ENCODE measurements at regions not wholly inside any gene's neighbourhood (a gene's known extent, or its start where the extent isn't known, plus 50 kb on each side); places are given as distances from the start of the nearest gene placed in this dataset.

DNA sequence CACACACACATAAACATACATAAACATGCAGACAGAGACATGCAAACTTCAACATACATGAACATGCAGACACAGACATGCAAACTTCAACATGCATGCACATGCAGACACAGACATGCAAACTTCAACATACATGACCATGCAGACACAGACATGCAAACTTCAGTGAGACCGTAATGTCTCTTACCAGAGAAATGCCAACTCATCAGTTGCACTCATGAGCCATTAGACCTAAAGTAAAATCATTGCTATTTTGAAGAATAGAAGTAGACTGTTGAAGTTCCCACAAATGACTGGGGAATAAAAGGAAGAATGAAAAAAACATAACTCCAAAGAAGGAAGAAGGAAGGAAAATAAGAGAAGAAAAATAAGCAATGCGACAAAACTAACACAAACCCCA lies 1044.0 kb upstream of the TMEM132C start:
- no peak overlapping the region for H3K4me3 ChIP-seq
- H3K27ac ChIP-seq, result no peak overlapping the region
- no peaks in the 10 kb centered on the region for H3K36me3 ChIP-seq
- intact Hi-C loops (cut with DNase I), result no loop called here
- DNase-seq, result no peak
- no peaks in the 10 kb centered on the region for H3K9me3 ChIP-seq
- TF ChIP-seq, protein P1, sequence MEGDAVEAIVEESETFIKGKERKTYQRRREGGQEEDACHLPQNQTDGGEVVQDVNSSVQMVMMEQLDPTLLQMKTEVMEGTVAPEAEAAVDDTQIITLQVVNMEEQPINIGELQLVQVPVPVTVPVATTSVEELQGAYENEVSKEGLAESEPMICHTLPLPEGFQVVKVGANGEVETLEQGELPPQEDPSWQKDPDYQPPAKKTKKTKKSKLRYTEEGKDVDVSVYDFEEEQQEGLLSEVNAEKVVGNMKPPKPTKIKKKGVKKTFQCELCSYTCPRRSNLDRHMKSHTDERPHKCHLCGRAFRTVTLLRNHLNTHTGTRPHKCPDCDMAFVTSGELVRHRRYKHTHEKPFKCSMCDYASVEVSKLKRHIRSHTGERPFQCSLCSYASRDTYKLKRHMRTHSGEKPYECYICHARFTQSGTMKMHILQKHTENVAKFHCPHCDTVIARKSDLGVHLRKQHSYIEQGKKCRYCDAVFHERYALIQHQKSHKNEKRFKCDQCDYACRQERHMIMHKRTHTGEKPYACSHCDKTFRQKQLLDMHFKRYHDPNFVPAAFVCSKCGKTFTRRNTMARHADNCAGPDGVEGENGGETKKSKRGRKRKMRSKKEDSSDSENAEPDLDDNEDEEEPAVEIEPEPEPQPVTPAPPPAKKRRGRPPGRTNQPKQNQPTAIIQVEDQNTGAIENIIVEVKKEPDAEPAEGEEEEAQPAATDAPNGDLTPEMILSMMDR (IDR thresholded peaks at IDR 0.05), result no peak
- no peaks in the 10 kb centered on the region for H3K4me1 ChIP-seq
- H3K27me3 ChIP-seq, result no peaks in the 10 kb centered on the region
- no peak for ATAC-seq

DNA sequence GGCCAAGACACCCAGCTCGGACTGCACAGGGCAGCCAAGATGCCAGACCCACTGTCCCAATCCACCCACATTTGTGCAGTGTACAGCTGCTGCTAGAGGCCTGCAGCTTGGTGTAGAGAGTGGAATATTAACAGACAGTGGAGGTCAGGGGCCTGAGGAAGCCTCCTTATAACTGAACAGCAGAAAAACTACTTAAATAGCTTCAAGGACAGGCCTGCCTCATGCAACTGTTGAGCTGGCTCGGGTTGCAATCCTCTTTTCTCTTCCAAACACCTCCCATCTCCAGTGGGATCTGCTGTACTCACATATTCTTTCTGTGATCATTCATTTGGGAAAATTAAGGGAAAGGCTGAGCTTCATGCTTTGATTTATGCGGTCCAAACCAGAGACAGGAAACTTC lies 1043.2 kb upstream of the TMEM132C start:
- no peaks in the 10 kb centered on the region for H3K9me3 ChIP-seq
- no peaks in the 10 kb centered on the region for H3K36me3 ChIP-seq
- ATAC-seq (no peak), DNase-seq (no peak)
- TF ChIP-seq, protein P1 (IDR thresholded peaks at IDR 0.05), result no peak
- intact Hi-C loops (cut with DNase I), result no loop called here
- H3K27ac ChIP-seq, result no peak overlapping the region
- H3K27me3 ChIP-seq, result no peaks in the 10 kb centered on the region
- H3K4me1 ChIP-seq, result no peaks in the 10 kb centered on the region
- no peak overlapping the region for H3K4me3 ChIP-seq

DNA sequence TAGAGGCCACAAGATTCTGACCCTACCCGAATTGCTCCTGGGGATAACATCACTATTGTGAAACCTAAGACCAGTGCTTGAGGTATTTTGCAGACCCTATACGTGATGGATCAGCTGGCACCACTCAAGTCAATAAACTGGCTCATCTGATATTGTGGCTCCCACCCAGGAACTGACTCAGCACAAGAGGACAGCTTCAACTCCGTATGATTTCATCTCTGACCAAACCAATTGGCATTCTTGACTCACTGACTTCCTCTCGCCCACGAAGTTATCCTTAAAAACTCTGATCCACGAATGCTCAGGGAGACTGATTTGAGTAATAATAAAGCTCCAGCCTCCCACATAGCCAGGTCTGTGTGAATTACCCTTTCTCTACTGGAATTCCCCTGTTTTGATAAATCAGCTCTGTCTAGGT lies 1036.1 kb upstream of the TMEM132C start:
- TF ChIP-seq, protein P1 (IDR thresholded peaks at IDR 0.05), result no peak
- DNase-seq (no peak), ATAC-seq (no peak)
- no peaks in the 10 kb centered on the region for H3K4me1 ChIP-seq
- H3K4me3 ChIP-seq, result no peak overlapping the region
- H3K36me3 ChIP-seq, result no peaks in the 10 kb centered on the region
- no peaks in the 10 kb centered on the region for H3K9me3 ChIP-seq
- H3K27ac ChIP-seq, result no peak overlapping the region
- no peaks in the 10 kb centered on the region for H3K27me3 ChIP-seq
- intact Hi-C loops (cut with DNase I), result no loop called here

DNA sequence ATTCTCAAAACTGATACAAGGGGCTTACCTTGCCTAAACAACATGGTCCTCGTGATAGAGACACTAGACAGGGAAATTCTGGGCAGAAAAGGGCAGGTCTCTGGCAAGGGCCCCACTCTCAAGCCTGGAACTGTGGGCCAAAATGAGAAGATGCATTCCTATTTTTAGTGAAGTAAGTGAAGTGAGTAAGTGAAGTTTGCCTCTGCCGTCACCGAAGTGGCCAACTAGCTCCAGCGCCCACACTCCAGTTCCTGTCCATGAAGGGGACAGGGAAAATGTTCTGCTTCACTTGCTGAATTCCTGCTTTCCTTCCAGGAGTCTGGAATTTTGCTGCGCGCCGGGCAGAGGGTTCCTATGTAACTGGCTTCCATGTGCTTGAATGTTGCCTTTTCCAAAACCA lies 1035.6 kb upstream of the TMEM132C start:
- intact Hi-C loops (cut with DNase I), result no loop called here
- no peaks in the 10 kb centered on the region for H3K27me3 ChIP-seq
- DNase-seq (no peak), ATAC-seq (no peak)
- no peak overlapping the region for H3K27ac ChIP-seq
- H3K4me1 ChIP-seq, result no peaks in the 10 kb centered on the region
- H3K4me3 ChIP-seq, result no peak overlapping the region
- H3K36me3 ChIP-seq, result no peaks in the 10 kb centered on the region
- H3K9me3 ChIP-seq, result no peaks in the 10 kb centered on the region
- TF ChIP-seq, protein P1 (IDR thresholded peaks at IDR 0.05), result no peak

DNA sequence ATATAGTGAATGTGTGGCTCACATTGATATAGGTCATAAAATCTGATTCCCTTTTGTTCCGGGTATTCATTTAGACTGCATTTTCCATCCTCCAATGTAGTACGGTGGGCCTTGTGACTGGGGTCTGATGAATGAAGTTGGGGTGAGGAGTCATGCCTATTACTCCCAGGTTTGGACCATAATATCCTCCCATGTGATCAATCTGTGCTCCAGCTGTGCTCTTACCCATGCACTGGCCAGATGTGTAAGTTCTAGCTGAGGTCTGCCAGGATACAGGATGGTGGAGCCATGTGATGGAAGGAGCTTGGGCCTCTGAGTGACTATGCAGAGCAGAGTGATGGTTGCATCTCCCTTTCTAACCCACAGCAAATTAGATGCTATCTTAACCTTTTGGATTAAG lies 1034.0 kb upstream of the TMEM132C start:
- no peaks in the 10 kb centered on the region for H3K9me3 ChIP-seq
- no peaks in the 10 kb centered on the region for H3K4me1 ChIP-seq
- no peak overlapping the region for H3K4me3 ChIP-seq
- DNase-seq (no peak), ATAC-seq (no peak)
- intact Hi-C loops (cut with DNase I), result no loop called here
- TF ChIP-seq, protein P1 (IDR thresholded peaks at IDR 0.05), result no peak
- no peaks in the 10 kb centered on the region for H3K27me3 ChIP-seq
- H3K36me3 ChIP-seq, result no peaks in the 10 kb centered on the region
- no peak overlapping the region for H3K27ac ChIP-seq

DNA sequence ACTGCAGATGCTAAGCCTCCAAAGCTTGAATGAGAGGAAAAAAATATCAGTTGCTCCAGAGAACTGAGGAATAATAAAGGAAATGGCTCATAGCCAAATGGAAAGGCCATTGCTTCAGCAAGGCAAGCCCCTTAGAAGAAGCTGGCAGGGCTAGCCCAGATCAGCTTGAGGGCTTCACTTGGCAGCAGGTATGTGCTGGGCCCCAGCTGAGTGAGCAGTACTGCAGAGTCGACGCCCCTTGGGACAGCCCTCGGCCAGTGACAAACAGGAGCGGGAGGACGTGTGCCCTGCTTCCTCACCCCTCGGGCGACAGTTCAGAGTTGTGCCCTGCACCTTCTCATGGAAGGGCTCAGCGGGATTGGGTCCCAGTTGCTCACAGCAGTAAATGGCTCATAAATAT lies 1031.2 kb upstream of the TMEM132C start:
- TF ChIP-seq, protein P1 (IDR thresholded peaks at IDR 0.05), result no peak
- DNase-seq, result no peak
- H3K27ac ChIP-seq, result no peak overlapping the region
- intact Hi-C loops (cut with DNase I), result no loop called here
- H3K4me1 ChIP-seq, result no peaks in the 10 kb centered on the region
- H3K27me3 ChIP-seq, result no peaks in the 10 kb centered on the region
- H3K36me3 ChIP-seq, result no peaks in the 10 kb centered on the region
- no peak overlapping the region for H3K4me3 ChIP-seq
- ATAC-seq, result no peak
- H3K9me3 ChIP-seq, result no peaks in the 10 kb centered on the region

Measured in upper lobe of right lung (tissue), 1 donor.